ENCODE measurements at regions not wholly inside any gene's neighbourhood (a gene's known extent, or its start where the extent isn't known, plus 50 kb on each side); places are given as distances from the start of the nearest gene placed in this dataset.
A peak's percentile ranks its signal among the peaks of the same experiment; 100 is the strongest.

GRCh38 chr4:151991001-151991883 is 230.4 kb upstream of the GATB start:
- DNase-seq (ENCODE audit: low read depth), result no peak

- peak; percentile 75 for DNase-seq (ENCODE audit: low read depth)
These were observed 229.4 kb upstream of the GATB start for GRCh38 chr4:151990201-151990600.

GRCh38 chr4:151988591-151988990 is 227.8 kb upstream of the GATB start:
- DNase-seq (ENCODE audit: low read depth), result no peak

- DNase-seq (ENCODE audit: low read depth), result no peak
These were observed 226.8 kb upstream of the GATB start for GRCh38 chr4:151987606-151988005.

GRCh38 chr4:151983854-151984253 is 223.0 kb upstream of the GATB start:
- DNase-seq (ENCODE audit: low read depth), result peak; percentile 26

- DNase-seq (ENCODE audit: low read depth), result no peak
These were observed 219.0 kb upstream of the GATB start for GRCh38 chr4:151979819-151980218.

GRCh38 chr4:151968643-151969042 is 207.8 kb upstream of the GATB start:
- peak; percentile 27 for DNase-seq (ENCODE audit: low read depth)

GRCh38 chr4:151967074-151967473 is 206.3 kb upstream of the GATB start:
- DNase-seq (ENCODE audit: low read depth), result no peak

GRCh38 chr4:151962138-151962823 is 201.5 kb upstream of the GATB start:
- DNase-seq (ENCODE audit: low read depth), result no peak

GRCh38 chr4:151961456-151961855 is 200.6 kb upstream of the GATB start:
- DNase-seq (ENCODE audit: low read depth), result no peak

GRCh38 chr4:151960449-151961230 is 199.8 kb upstream of the GATB start:
- peak; percentile 71 for DNase-seq (ENCODE audit: low read depth)

- DNase-seq (ENCODE audit: low read depth), result peak; percentile 28
These were observed 196.3 kb upstream of the GATB start for GRCh38 chr4:151957153-151957552.

- DNase-seq (ENCODE audit: low read depth), result peak; percentile 65
These were observed 195.0 kb upstream of the GATB start for GRCh38 chr4:151955721-151956380.

GRCh38 chr4:151953795-151954372 is 193.1 kb upstream of the GATB start:
- no peak for DNase-seq (ENCODE audit: low read depth)

GRCh38 chr4:151953312-151953711 is 192.5 kb upstream of the GATB start:
- no peak for DNase-seq (ENCODE audit: low read depth)

- no peak for DNase-seq (ENCODE audit: low read depth)
These were observed 192.0 kb upstream of the GATB start for GRCh38 chr4:151952711-151953254.

- no peak for DNase-seq (ENCODE audit: low read depth)
These were observed 191.3 kb upstream of the GATB start for GRCh38 chr4:151952137-151952536.

- no peak for DNase-seq (ENCODE audit: low read depth)
These were observed 190.9 kb upstream of the GATB start for GRCh38 chr4:151951671-151952050.

- DNase-seq (ENCODE audit: low read depth), result peak; percentile 36
These were observed 190.3 kb upstream of the GATB start for GRCh38 chr4:151950993-151951670.

GRCh38 chr4:151948351-151949016 is 187.7 kb upstream of the GATB start:
- peak; percentile 49 for DNase-seq (ENCODE audit: low read depth)

All from RPMI7951 (cell line).